HG03469 (cell line): ENCODE measurements at regions not wholly inside any gene's neighbourhood (a gene's known extent, or its start where the extent isn't known, plus 50 kb on each side); places are given as distances from the start of the nearest gene placed in this dataset.
"Not testable (repeated sequence)": the region's sequence is repeated elsewhere in the genome, so short reads cannot be mapped to it uniquely, and the experiment has no call there.

Experiments used
- ATAC-seq: cut with Tn5 transposase; IDR thresholded peaks from one replicate; pipeline ENCODE4 v1.9.1; 2021; ENCODE audit warnings: mild to moderate bottlenecking, moderate library complexity, moderate number of reproducible peaks; ENCODE audit not compliant: unreplicated experiment

- peak; percentile 56 for ATAC-seq
Observed at GRCh38 chr5:123294544-123294943, 128.7 kb downstream of the CEP120 start.

GRCh38 chr5:123289210-123289609, 134.0 kb downstream of the CEP120 start:
- ATAC-seq: no peak

- ATAC-seq: no peak
Observed at GRCh38 chr5:123287881-123288280, 135.3 kb downstream of the CEP120 start.

DNA sequence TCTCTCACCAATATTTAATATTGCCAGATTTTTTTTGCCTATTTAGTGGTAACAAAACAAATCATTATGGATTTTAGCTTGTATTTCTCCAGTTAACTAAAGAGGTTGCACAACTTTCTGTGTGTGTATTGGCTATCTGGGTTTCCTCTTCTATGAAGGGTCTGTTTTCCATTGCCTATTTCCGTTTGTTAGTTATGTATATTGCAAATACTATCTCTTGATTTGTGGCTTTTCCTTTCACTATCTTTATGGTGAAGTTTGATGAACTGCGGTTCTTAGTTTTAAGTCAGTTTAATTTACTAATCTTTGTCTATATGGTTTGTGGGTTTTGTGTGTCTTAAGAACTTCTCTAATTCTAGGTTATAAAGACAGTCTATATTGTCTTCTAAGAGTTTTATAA, 136.3 kb downstream of the CEP120 start:
- no peak for ATAC-seq

GRCh38 chr5:123285122-123286023, 137.8 kb downstream of the CEP120 start:
- no peak for ATAC-seq

GRCh38 chr5:123283499-123283898, 139.7 kb downstream of the CEP120 start:
- ATAC-seq: no peak

DNA sequence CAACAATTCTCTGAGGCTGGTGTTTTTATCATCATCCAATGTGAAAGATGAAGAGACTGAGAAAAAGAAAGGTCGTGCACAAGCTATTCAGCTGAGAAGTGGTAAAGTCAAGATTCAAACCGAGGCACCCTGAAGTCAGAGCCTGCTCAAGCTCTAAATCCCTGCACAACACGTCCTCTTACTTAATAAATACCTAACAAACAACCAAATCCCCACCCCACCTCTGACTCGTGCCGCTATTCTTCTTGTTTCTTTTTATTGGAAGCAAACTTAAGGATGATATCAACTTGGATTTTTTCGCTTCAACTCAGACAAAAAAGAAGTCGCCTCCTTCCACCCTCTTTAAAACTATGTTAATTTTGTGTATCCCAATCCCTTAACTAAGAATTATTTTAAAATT, 140.2 kb downstream of the CEP120 start:
- ATAC-seq: no peak

- ATAC-seq: no peak
Observed at GRCh38 chr5:123282444-123282843, 140.8 kb downstream of the CEP120 start.

DNA sequence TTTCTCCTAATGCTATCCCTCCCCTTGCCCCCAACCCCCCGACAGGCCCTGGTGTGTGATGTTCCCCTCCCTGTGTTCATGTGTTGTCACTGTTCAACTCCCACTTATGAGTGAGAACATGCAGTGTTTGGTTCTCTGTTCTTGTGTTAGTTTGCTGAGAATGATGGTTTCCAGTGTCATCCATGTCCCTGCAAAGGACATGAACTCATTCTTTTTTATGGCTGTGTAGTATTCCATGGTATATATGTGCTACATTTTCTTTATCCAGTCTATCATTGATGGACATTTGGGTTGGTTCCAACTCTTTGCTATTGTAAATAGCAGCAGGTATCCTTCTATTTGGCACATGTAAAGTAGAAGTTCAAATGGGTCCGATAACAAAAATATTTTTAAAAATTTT, 142.3 kb downstream of the CEP120 start:
- ATAC-seq: not testable (repeated sequence)

GRCh38 chr5:123279136-123279535, 144.1 kb downstream of the CEP120 start:
- ATAC-seq: no peak

- no peak for ATAC-seq
Observed at GRCh38 chr5:123278284-123278683, 144.9 kb downstream of the CEP120 start.

- ATAC-seq: no peak
Observed at GRCh38 chr5:123273984-123274383, 149.2 kb downstream of the CEP120 start.

- ATAC-seq: no peak
Observed at GRCh38 chr5:123273095-123273494, 150.1 kb downstream of the CEP120 start.

GRCh38 chr5:123269851-123270250, 153.4 kb downstream of the CEP120 start:
- ATAC-seq: no peak

GRCh38 chr5:123269436-123269835, 153.8 kb downstream of the CEP120 start:
- no peak for ATAC-seq

- no peak for ATAC-seq
Observed at GRCh38 chr5:123266365-123266764, 156.8 kb downstream of the CEP120 start.

- ATAC-seq: no peak
Observed at GRCh38 chr5:123265551-123265950, 157.7 kb downstream of the CEP120 start.

DNA sequence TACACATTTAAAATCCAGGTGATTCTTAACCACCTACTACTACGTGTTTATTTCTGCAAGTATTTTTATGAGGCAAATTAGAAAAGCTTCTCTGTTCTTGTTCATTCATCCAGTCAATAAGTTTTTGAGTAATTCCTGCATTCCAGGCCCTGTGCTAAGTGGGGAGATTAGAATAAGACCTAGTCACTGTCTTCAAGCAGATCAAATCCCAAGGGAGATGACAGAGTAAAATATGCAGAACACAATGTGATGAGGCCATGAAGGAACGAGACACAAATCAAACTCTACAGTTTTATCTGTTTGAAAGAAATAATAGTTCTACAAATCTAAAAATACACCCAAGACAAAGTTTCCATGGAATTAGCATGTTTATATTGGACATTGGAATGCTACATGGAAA, 158.8 kb downstream of the CEP120 start:
- no peak for ATAC-seq

DNA sequence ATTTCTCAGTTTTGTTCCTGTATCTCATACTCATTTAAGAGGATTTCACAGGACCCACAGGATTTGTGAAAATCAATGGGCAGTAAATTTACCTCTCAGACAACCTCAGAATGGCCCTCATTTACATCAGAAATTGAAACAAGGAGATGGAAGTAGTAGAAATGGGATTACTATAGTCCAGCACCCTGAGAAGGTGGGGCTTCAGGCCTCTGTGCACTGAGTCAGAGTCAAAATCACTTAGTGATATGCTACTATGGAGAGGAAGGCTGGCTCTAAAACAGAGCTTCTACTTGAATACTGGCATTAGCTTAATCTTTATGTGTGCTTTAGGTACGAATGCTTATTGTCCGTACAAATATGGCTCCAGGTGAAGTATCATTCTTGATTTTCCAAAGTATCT, 159.3 kb downstream of the CEP120 start:
- ATAC-seq: no peak

DNA sequence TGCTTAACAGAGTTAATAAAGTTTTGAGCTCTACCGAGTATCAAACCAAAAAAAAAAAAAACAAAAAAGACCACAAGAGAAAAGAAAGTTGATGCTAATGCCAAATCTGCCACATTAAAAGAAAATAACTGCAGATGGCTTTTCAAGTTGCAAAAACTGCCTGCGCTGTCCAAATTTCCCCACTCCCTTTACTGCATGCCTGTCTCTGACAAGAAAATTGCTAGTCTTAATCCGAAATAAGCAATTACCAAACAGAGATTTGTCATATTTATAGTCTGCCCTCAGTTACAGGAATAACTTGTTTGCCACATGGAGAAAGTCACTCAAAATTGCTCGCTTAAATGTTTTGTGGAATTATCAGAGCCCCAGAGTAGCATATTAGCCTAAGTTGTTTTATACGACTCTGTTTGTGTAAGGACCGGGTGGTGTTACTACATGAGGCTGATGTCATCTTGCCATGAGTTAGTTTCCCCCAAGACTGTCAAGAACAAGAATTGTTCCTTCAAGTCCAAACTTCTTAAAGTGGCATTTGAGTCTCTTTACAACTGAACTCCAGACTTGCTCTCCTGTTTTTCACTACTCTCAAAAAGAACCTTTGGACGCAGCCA, 160.9 kb downstream of the CEP120 start:
- no peak for ATAC-seq

DNA sequence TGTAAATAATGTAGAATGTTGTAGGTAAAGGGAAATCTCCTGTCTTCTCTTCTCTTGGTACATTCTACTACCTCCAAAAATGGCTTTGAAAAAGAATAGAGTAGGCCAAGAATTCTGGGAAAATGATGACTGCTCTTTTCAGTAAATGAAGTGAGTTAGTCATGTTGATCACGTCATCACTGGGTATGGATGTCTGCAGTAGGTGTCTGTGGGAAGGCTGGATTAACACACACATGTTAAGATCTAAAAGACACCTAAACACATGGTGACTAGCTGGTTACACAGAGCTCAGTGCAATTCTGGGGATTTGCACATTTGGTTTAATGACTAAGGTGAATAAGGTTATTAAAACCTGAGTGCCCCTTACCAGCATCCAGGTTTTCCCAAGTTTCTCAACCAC, 161.5 kb downstream of the CEP120 start:
- ATAC-seq: no peak

GRCh38 chr5:123249446-123249845, 160.4 kb downstream of the PRDM6 start:
- no peak for ATAC-seq
